Trophoblast cell (in vitro differentiated cells and primary cell): ENCODE measurements at regions not wholly inside any gene's neighbourhood (a gene's known extent, or its start where the extent isn't known, plus 50 kb on each side); places are given as distances from the start of the nearest gene placed in this dataset.

Source experiments
- DNase-seq, 2 donors: peaks; one replicate each; pipeline ENCODE4 v3.0.0-alpha.2; 2016
- H2AFZ ChIP-seq: 2 replicates; pipeline ENCODE4 v1.6.1; 2013; ENCODE audit warnings: low read length, moderate library complexity, mild to moderate bottlenecking; ENCODE audit not compliant: insufficient read depth, poor library complexity
- H2AK5ac ChIP-seq: 2 replicates; pipeline ENCODE4 v1.6.1; 2013; ENCODE audit warnings: mild to moderate bottlenecking, low read length
- H2BK120ac ChIP-seq: 2 replicates; pipeline ENCODE4 v1.6.1; 2013; ENCODE audit warnings: low read length, mild to moderate bottlenecking, moderate library complexity; ENCODE audit not compliant: insufficient read depth, poor library complexity
- H2BK12ac ChIP-seq: 2 replicates; pipeline ENCODE4 v1.6.1; 2013; ENCODE audit warnings: mild to moderate bottlenecking, low read length, moderate library complexity
- H2BK5ac ChIP-seq: 2 replicates; pipeline ENCODE4 v1.6.1; 2013; ENCODE audit warnings: low read length, low read depth, moderate library complexity, mild to moderate bottlenecking; ENCODE audit not compliant: poor library complexity
- H3K14ac ChIP-seq: 2 replicates; pipeline ENCODE4 v1.6.1; 2013; ENCODE audit warnings: mild to moderate bottlenecking, low read length
- H3K18ac ChIP-seq: 2 replicates; pipeline ENCODE4 v1.6.1; 2013; ENCODE audit warnings: mild to moderate bottlenecking, low read length
- H3K23ac ChIP-seq: 2 replicates; pipeline ENCODE4 v1.6.1; 2013; ENCODE audit warnings: low read length
- H3K27ac ChIP-seq: 2 replicates; pipeline ENCODE4 v1.5.1; 2013; ENCODE audit warnings: low read depth, mild to moderate bottlenecking, inconsistent platforms, low read length, moderate library complexity
- H3K27me3 ChIP-seq: 2 replicates; pipeline ENCODE4 v1.6.1; 2013; ENCODE audit warnings: inconsistent platforms, mild to moderate bottlenecking, low read length, moderate library complexity; ENCODE audit not compliant: insufficient read depth
- H3K36me3 ChIP-seq, 2 experiments: 1 replicate in 1 of 2; 2 replicates in 1 of 2; pipeline ENCODE4 v1.6.1; 2013; ENCODE audit warnings: low read length in 2 of 2, mild to moderate bottlenecking in 2 of 2, moderate library complexity in 1 of 2; ENCODE audit not compliant: insufficient read depth in 2 of 2, control insufficient read depth in 1 of 2
- H3K4ac ChIP-seq: 2 replicates; pipeline ENCODE4 v1.6.1; 2013; ENCODE audit warnings: low read depth, mild to moderate bottlenecking, low read length, moderate library complexity
- H3K4me1 ChIP-seq, 2 experiments: 1 replicate in 1 of 2; 2 replicates in 1 of 2; pipeline ENCODE4 v1.6.1; 2013; ENCODE audit warnings: low read length in 2 of 2, mild to moderate bottlenecking in 2 of 2, moderate library complexity in 1 of 2; ENCODE audit not compliant: insufficient read depth in 2 of 2, control insufficient read depth in 1 of 2
- H3K4me2 ChIP-seq: 2 replicates; pipeline ENCODE4 v1.6.1; 2013; ENCODE audit warnings: inconsistent platforms, mild to moderate bottlenecking, low read length, moderate library complexity
- H3K4me3 ChIP-seq: 2 replicates; pipeline ENCODE4 v1.5.1; 2013; ENCODE audit warnings: mild to moderate bottlenecking, low read depth, low read length, inconsistent platforms
- H3K79me1 ChIP-seq: one replicate; pipeline ENCODE4 v1.6.1; 2013; ENCODE audit warnings: low read length
- H3K79me2 ChIP-seq: 2 replicates; pipeline ENCODE4 v1.6.1; 2013; ENCODE audit warnings: low read length, mild to moderate bottlenecking; ENCODE audit not compliant: control insufficient read depth, insufficient read depth, poor library complexity
- H3K9ac ChIP-seq: 2 replicates; pipeline ENCODE4 v1.6.1; 2013; ENCODE audit warnings: mild to moderate bottlenecking, low read length
- H3K9me3 ChIP-seq: 2 replicates; pipeline ENCODE4 v1.6.1; 2013; ENCODE audit warnings: low read depth, mild to moderate bottlenecking, control low read depth, inconsistent platforms, low read length; ENCODE audit not compliant: insufficient read depth
- H4K12ac ChIP-seq: 2 replicates; pipeline ENCODE4 v1.6.1; 2013; ENCODE audit warnings: low read depth, mild to moderate bottlenecking, low read length, moderate library complexity
- H4K8ac ChIP-seq: 2 replicates; pipeline ENCODE4 v1.6.1; 2013; ENCODE audit warnings: low read depth, mild to moderate bottlenecking, low read length, moderate library complexity
- H4K91ac ChIP-seq: one replicate; pipeline ENCODE4 v1.6.1; 2013; ENCODE audit warnings: low read depth, mild to moderate bottlenecking, low read length, moderate library complexity
- WGBS: extraction: QIAGEN DNeasy Blood & Tissue Kit; methylation state at CpG from one replicate; pipeline ENCODE4 v1.1.7; 2013; ENCODE audit warnings: missing lambda C conversion rate; ENCODE audit not compliant: insufficient read length, insufficient coverage; ENCODE audit errors: extremely low coverage; 5-methylcytosine and 5-hydroxymethylcytosine counted together

- DNase-seq = no peak
- Histone ChIP-seq H2BK12ac (no peak overlapping the region), H3K27ac (no peak overlapping the region), H2BK5ac (no peak overlapping the region), H3K9me3 (no peaks in the 10 kb centered on the region), H3K14ac (no peak overlapping the region), H3K79me2 (no peaks in the 10 kb centered on the region), H3K4me1 (no peaks in the 10 kb centered on the region), H2AK5ac (no peak overlapping the region), H4K91ac (no peak overlapping the region), H3K79me1 (no peaks in the 10 kb centered on the region), H2AFZ (no peak overlapping the region), H3K4me2 (no peak overlapping the region), H3K4ac (no peak overlapping the region), H4K8ac (no peak overlapping the region), H3K27me3 (no peaks in the 10 kb centered on the region), H3K4me3 (no peak overlapping the region), H3K9ac (no peak overlapping the region), H2BK120ac (no peak overlapping the region), H4K12ac (no peak overlapping the region), H3K18ac (no peak overlapping the region), H3K23ac (no peak overlapping the region), H3K36me3 (no peaks in the 10 kb centered on the region)
- no CpG with 5 or more reads among the region's 4 CpGs for WGBS
These were observed 179.5 kb upstream of the PARD3B start for GRCh38 chr2:204365811-204366210.

- H2BK5ac ChIP-seq = no peak overlapping the region
- no CpG with 5 or more reads among the region's 5 CpGs for WGBS
These were observed 177.8 kb upstream of the PARD3B start for GRCh38 chr2:204367466-204367865.

GRCh38 chr2:204370172-204370718 lies 175.0 kb upstream of the PARD3B start:
- no peak for DNase-seq
- Histone ChIP-seq H2BK120ac (no peak overlapping the region), H2BK5ac (no peak overlapping the region), H3K79me1 (no peaks in the 10 kb centered on the region), H3K27me3 (no peaks in the 10 kb centered on the region), H3K79me2 (no peaks in the 10 kb centered on the region), H3K9ac (no peak overlapping the region), H3K4me3 (no peak overlapping the region), H4K91ac (no peak overlapping the region), H3K18ac (no peak overlapping the region), H3K27ac (no peak overlapping the region), H3K9me3 (no peaks in the 10 kb centered on the region), H3K4ac (no peak overlapping the region), H4K12ac (no peak overlapping the region), H3K23ac (no peak overlapping the region), H4K8ac (no peak overlapping the region), H2BK12ac (no peak overlapping the region), H2AK5ac (no peak overlapping the region), H3K36me3 (no peaks in the 10 kb centered on the region), H3K4me2 (no peak overlapping the region), H3K14ac (no peak overlapping the region), H2AFZ (no peak overlapping the region), H3K4me1 (no peaks in the 10 kb centered on the region)
- no CpG with 5 or more reads among the region's 4 CpGs for WGBS

More at GRCh38 chr2:204367466-204367865, 177.8 kb upstream of the PARD3B start:
- Histone ChIP-seq H2BK120ac (no peak overlapping the region), H2BK12ac (no peak overlapping the region), H3K36me3 (no peaks in the 10 kb centered on the region), H3K27me3 (no peaks in the 10 kb centered on the region), H3K9ac (no peak overlapping the region), H4K12ac (no peak overlapping the region), H3K14ac (no peak overlapping the region), H3K4me2 (no peak overlapping the region), H3K79me2 (no peaks in the 10 kb centered on the region), H2AK5ac (no peak overlapping the region), H3K4me3 (no peak overlapping the region), H4K8ac (no peak overlapping the region), H3K9me3 (no peaks in the 10 kb centered on the region), H3K4me1 (no peaks in the 10 kb centered on the region), H3K79me1 (no peaks in the 10 kb centered on the region), H3K4ac (no peak overlapping the region), H2AFZ (no peak overlapping the region), H4K91ac (no peak overlapping the region), H3K18ac (no peak overlapping the region), H3K23ac (no peak overlapping the region), H3K27ac (no peak overlapping the region)
- no peak for DNase-seq

GRCh38 chr2:204373942-204374341 lies 171.3 kb upstream of the PARD3B start:
- Histone ChIP-seq H4K12ac (no peak overlapping the region), H2BK12ac (no peak overlapping the region), H4K8ac (no peak overlapping the region), H3K23ac (no peak overlapping the region), H3K9me3 (no peaks in the 10 kb centered on the region), H4K91ac (no peak overlapping the region), H3K36me3 (no peaks in the 10 kb centered on the region), H3K9ac (no peak overlapping the region), H3K79me1 (no peaks in the 10 kb centered on the region), H2BK120ac (no peak overlapping the region), H3K79me2 (no peaks in the 10 kb centered on the region), H3K27ac (no peak overlapping the region), H3K27me3 (no peaks in the 10 kb centered on the region), H2AFZ (no peak overlapping the region), H3K14ac (no peak overlapping the region), H3K4me1 (no peaks in the 10 kb centered on the region), H2AK5ac (no peak overlapping the region), H2BK5ac (no peak overlapping the region), H3K4ac (no peak overlapping the region), H3K4me3 (no peak overlapping the region), H3K18ac (no peak overlapping the region), H3K4me2 (no peak overlapping the region)
- no peak for DNase-seq
